Pancreas (tissue), 10 donors: ENCODE measurements at regions not wholly inside any gene's neighbourhood (a gene's known extent, or its start where the extent isn't known, plus 50 kb on each side); places are given as distances from the start of the nearest gene placed in this dataset.

Experiments used
- ATAC-seq, 4 donors: fragments of 200-7000 bp; cut with Tn5 transposase; one replicate each; pipeline versions ENCODE4 v1.8.0 to v1.9.1; 2020; ENCODE audit warnings: mild to moderate bottlenecking in 4 of 4, moderate library complexity in 4 of 4
- DNase-seq, 6 donors: peaks; one replicate each; pipeline ENCODE4 v3.0.0-alpha.2; 2020
- FAIRE-seq: peaks from 2 replicates; lab custom pipeline; 2012; peaks lifted over from hg19 to GRCh38; lab: Jason Lieb, UNC
- H3K27ac ChIP-seq, 4 donors: fragments of 200-600 bp; sonication (generic); 1 replicate in 3 of 4; 2 replicates in 1 of 4; pipeline versions ENCODE4 v1.5.0 to v1.8.0; 2020
- H3K27me3 ChIP-seq, 4 donors: fragments of 200-600 bp; one replicate each; pipeline ENCODE4 v1.8.0; 2021
- H3K36me3 ChIP-seq, 3 donors: fragments of 200-600 bp; sonication (generic) in 1 of 3; one replicate each; pipeline versions ENCODE4 v1.5.0 to v1.8.0; 2020 to 2021
- H3K4me1 ChIP-seq, 3 donors: fragments of 200-600 bp; one replicate each; pipeline ENCODE4 v1.8.0; 2021
- H3K4me3 ChIP-seq, 4 donors: fragments of 200-600 bp; sonication (generic) in 2 of 4; one replicate each; pipeline versions ENCODE4 v1.5.0 to v1.8.0; 2020 to 2021
- H3K9me3 ChIP-seq, 4 donors: fragments of 200-600 bp; one replicate each; pipeline ENCODE4 v1.8.0; 2021
- WGBS, 2 donors: extraction: QIAGEN DNeasy Blood & Tissue Kit; methylation state at CpG; one replicate each; pipeline ENCODE4 v1.1.7; 2013; 5-methylcytosine and 5-hydroxymethylcytosine counted together
- intact Hi-C, 3 donors: fragments of 100-400 bp; cut with DNase I; formaldehyde crosslinking; loops; one replicate each; pipeline versions ENCODE4 v1.11.1 to v1.14.2; 2022
- TF ChIP-seq, protein P1 (sequence below), 4 donors: fragments of 200-600 bp; sonication (generic) in 3 of 4; IDR thresholded peaks; one replicate each; pipeline versions ENCODE4 v1.5.0 to v1.8.0; 2021; ENCODE audit warnings: antibody characterized with exemption in 4 of 4
- donor health status: healthy with polysubstance abuse.
- donor health status: DM: no; HTN: no; CAD: no; lungs with moderate emphysema.
- donor health status: DM: no; HTN: no; CAD: no.
- donor health status: control.
- donor health status: control.
- donor health status: Bipolar disorder and iron deficiency.
- donor health status: DM: yes; HTN: yes; CAD: no.
- donor health status: DM: no; HTN: no; CAD: no.
- donor health status: DM: no; HTN: no; CAD: no.
- donor health status: DM: yes; HTN: yes; CAD: no.

DNA sequence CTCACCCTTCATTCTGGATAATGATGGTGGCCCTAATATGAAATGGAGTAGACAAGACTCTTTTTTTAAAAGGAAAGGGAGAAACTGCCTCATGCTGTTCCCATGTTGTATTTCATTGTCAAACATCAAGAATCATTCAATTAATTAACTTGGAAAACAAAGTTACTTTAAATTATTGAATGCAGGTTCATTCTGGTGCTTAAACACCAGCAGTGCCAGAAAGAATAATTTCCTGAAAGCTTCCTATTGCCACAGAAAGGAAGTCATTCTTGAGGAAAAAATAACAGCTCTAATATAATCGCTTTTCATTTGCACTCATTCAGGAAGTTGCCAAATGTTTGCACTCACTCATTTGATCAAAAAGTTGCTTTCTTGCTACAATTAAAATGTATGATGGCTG is 497.1 kb upstream of the CDH11 start:
- WGBS, 2 donors = 33 to 58% methylated on average over 1 of the region's 1 CpG
- Histone ChIP-seq H3K4me3 (no peak overlapping the region), H3K27ac (no peak overlapping the region), H3K4me1 (no peaks in the 10 kb centered on the region), H3K9me3 (no peaks in the 10 kb centered on the region), H3K36me3 (no peaks in the 10 kb centered on the region), H3K27me3 (no peaks in the 10 kb centered on the region)
- no peak for DNase-seq
- no peak for ATAC-seq
- no peak for FAIRE-seq
- intact Hi-C loops = no loop called here
- TF ChIP-seq, protein P1, sequence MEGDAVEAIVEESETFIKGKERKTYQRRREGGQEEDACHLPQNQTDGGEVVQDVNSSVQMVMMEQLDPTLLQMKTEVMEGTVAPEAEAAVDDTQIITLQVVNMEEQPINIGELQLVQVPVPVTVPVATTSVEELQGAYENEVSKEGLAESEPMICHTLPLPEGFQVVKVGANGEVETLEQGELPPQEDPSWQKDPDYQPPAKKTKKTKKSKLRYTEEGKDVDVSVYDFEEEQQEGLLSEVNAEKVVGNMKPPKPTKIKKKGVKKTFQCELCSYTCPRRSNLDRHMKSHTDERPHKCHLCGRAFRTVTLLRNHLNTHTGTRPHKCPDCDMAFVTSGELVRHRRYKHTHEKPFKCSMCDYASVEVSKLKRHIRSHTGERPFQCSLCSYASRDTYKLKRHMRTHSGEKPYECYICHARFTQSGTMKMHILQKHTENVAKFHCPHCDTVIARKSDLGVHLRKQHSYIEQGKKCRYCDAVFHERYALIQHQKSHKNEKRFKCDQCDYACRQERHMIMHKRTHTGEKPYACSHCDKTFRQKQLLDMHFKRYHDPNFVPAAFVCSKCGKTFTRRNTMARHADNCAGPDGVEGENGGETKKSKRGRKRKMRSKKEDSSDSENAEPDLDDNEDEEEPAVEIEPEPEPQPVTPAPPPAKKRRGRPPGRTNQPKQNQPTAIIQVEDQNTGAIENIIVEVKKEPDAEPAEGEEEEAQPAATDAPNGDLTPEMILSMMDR (IDR thresholded peaks at IDR 0.05) = no peak

DNA sequence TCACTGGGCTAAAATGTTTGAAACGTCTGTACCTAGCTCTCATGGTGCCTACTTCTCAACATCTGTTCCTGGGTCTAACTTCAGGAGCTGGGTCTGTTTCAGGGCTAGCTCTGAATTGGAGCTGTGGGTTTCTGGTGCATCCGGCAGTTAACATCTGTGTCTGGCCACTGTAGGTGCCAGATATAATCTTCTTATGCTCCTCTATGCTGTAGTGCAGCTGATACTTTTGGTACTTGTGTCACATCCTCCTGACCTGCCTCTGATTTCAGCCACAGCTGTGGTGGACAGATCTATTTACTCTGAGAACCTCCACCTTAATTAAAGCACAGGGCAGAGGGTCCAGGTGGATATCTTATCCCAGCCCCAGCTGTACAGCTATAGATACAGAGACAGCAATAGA is 496.5 kb upstream of the CDH11 start:
- FAIRE-seq (no peak), ATAC-seq (no peak), DNase-seq (no peak)
- H3K27ac ChIP-seq = no peak overlapping the region
- no peaks in the 10 kb centered on the region for H3K9me3 ChIP-seq
- WGBS, 2 donors = 31 to 40% methylated on average over 2 of the region's 2 CpGs
- H3K4me1 ChIP-seq = no peaks in the 10 kb centered on the region
- intact Hi-C loops = no loop called here
- TF ChIP-seq, protein P1 (IDR thresholded peaks at IDR 0.05) = no peak
- no peaks in the 10 kb centered on the region for H3K27me3 ChIP-seq
- H3K4me3 ChIP-seq = no peak overlapping the region
- no peaks in the 10 kb centered on the region for H3K36me3 ChIP-seq

DNA sequence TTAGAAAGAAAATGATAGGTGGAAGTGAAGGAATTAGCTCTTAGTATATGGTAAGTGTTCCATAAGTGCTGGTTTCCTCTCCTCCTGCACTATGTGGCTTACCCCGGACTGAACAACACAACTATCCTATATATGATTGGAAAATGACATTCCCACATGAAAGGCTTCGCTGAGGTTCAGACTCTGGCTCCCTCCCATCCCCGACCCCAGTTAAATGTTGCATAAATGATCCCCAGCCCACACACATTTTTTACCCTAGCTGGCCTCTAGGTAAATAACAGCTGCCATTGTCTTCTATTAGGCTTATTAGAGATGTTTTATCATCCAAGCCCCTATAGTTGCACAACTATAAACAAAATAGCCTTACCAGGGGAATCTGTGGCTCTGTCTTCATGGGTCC is 495.6 kb upstream of the CDH11 start:
- intact Hi-C loops = no loop called here
- DNase-seq (no peak), FAIRE-seq (no peak), ATAC-seq (no peak)
- no peak overlapping the region for H3K27ac ChIP-seq
- H3K9me3 ChIP-seq = no peaks in the 10 kb centered on the region
- H3K4me3 ChIP-seq = no peak overlapping the region
- H3K4me1 ChIP-seq = no peaks in the 10 kb centered on the region
- TF ChIP-seq, protein P1 (IDR thresholded peaks at IDR 0.05) = no peak
- H3K27me3 ChIP-seq = no peaks in the 10 kb centered on the region
- WGBS, 2 donors = 35 to 39% methylated on average over 3 of the region's 3 CpGs
- H3K36me3 ChIP-seq = no peaks in the 10 kb centered on the region

DNA sequence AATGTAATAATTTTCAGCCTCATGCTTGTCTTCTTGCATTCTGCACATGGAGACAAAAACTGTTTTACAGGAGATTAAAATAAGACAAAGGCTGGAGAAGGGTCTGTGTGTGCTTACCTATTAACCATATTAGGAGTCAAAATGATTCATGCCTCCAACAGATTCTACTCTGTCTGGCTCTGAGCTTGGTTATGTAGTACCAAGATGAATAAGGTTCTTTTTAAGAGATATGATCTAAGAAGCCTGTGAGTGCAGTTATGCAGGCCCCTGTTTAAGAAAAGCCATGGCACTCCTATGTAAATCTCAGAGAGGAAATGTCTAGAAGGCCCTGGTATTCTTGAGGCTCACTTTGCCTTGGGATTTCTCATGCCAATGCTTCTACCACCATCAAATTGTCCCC is 486.6 kb upstream of the CDH11 start:
- Histone ChIP-seq H3K9me3 (no peaks in the 10 kb centered on the region), H3K27me3 (no peaks in the 10 kb centered on the region), H3K27ac (no peak overlapping the region), H3K4me1 (no peaks in the 10 kb centered on the region), H3K4me3 (no peak overlapping the region), H3K36me3 (no peaks in the 10 kb centered on the region)
- no peak for FAIRE-seq
- TF ChIP-seq, protein P1 (IDR thresholded peaks at IDR 0.05) = no peak
- intact Hi-C loops = no loop called here
- DNase-seq = no peak
- no peak for ATAC-seq

DNA sequence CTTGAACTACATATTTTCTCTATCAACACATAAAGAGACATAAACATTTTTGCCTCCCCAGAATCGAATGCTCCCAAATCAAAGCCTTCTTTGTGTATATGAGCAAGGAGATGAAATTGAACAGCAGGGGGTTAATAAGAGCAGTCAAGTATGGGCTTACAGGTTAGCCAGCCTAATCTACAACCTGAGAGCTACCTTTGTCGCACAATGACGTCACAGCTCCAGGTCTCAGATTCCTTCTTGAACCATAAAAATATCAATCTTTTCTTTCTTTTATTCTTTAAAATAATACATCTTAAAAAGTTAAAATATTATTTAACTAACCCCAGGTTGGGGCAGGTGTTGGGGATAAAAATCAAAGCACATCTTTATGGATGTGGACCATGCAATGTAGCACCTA is 482.9 kb upstream of the CDH11 start:
- TF ChIP-seq, protein P1 (IDR thresholded peaks at IDR 0.05) = no peak
- DNase-seq (no peak), ATAC-seq (no peak), FAIRE-seq (no peak)
- intact Hi-C loops = no loop called here
- no peaks in the 10 kb centered on the region for H3K4me1 ChIP-seq
- no peak overlapping the region for H3K4me3 ChIP-seq
- no peak overlapping the region for H3K27ac ChIP-seq
- H3K36me3 ChIP-seq = no peaks in the 10 kb centered on the region
- H3K27me3 ChIP-seq = no peaks in the 10 kb centered on the region
- 37 to 67% methylated on average over 3 of the region's 3 CpGs for WGBS, 2 donors
- H3K9me3 ChIP-seq = no peaks in the 10 kb centered on the region
